Ascending aorta (tissue), 2 donors: ENCODE measurements at regions not wholly inside any gene's neighbourhood (a gene's known extent, or its start where the extent isn't known, plus 50 kb on each side); places are given as distances from the start of the nearest gene placed in this dataset.

Experiments
- DNase-seq, 2 donors: peaks; one replicate each; pipeline ENCODE4 v3.0.0-alpha.2; 2019; ENCODE audit warnings: low spot score in 2 of 2
- H3K27ac ChIP-seq, 2 donors: fragments of 200-600 bp; sonication (generic); one replicate each; pipeline ENCODE4 v1.5.1; 2016 to 2017; ENCODE audit warnings: mild to moderate bottlenecking in 1 of 2
- H3K27me3 ChIP-seq: fragments of 200-600 bp; sonication (generic); one replicate; pipeline ENCODE4 v1.5.1; 2017
- H3K36me3 ChIP-seq, 2 donors: fragments of 200-600 bp; sonication (generic); one replicate each; pipeline ENCODE4 v1.5.1; 2016
- H3K4me1 ChIP-seq, 2 donors: fragments of 200-600 bp; sonication (generic); one replicate each; pipeline ENCODE4 v1.5.1; 2016 to 2017; ENCODE audit warnings: mild to moderate bottlenecking in 1 of 2
- H3K4me3 ChIP-seq, 2 donors: fragments of 200-600 bp; sonication (generic); one replicate each; pipeline ENCODE4 v1.5.1; 2016 to 2017; ENCODE audit warnings: mild to moderate bottlenecking in 1 of 2
- H3K9me3 ChIP-seq, 2 donors: fragments of 200-600 bp; sonication (generic); one replicate each; pipeline ENCODE4 v1.5.1; 2016
- CTCF ChIP-seq, 3 experiments: fragments of 200-600 bp in 2 of 3; fragments of 450-650 bp in 1 of 3; sonication (generic) in 2 of 3; IDR thresholded peaks; one replicate each; pipeline ENCODE4 v1.5.1; 2016 to 2019; ENCODE audit warnings: antibody characterized with exemption in 3 of 3, mild to moderate bottlenecking in 1 of 3, moderate library complexity in 1 of 3
- intact Hi-C: fragments of 100-400 bp; cut with DNase I; formaldehyde crosslinking; loops from one replicate; pipeline ENCODE4 v1.15.1; 2023

- no peaks in the 10 kb centered on the region for H3K4me1 ChIP-seq
- H3K36me3 ChIP-seq, result no peaks in the 10 kb centered on the region
- H3K9me3 ChIP-seq, result no peaks in the 10 kb centered on the region
- DNase-seq, result peak in 1 of 2 donors; percentile 56
- no peak overlapping the region for H3K27ac ChIP-seq
- TF ChIP-seq CTCF (IDR thresholded peaks at IDR 0.05), result no peak
- H3K4me3 ChIP-seq, result no peak overlapping the region
- intact Hi-C loops, result no loop called here
- H3K27me3 ChIP-seq, result no peaks in the 10 kb centered on the region
Observed at GRCh38 chr16:86217001-86217890, 293.1 kb upstream of the FOXF1 start.

- Histone ChIP-seq H3K27me3 (no peaks in the 10 kb centered on the region), H3K4me3 (no peak overlapping the region), H3K27ac (no peak overlapping the region), H3K9me3 (no peaks in the 10 kb centered on the region), H3K36me3 (no peaks in the 10 kb centered on the region), H3K4me1 (no peaks in the 10 kb centered on the region)
- intact Hi-C loops, result no loop called here
- TF ChIP-seq CTCF (IDR thresholded peaks at IDR 0.05), result no peak
- DNase-seq, result peak in 1 of 2 donors; percentile 7
Observed at GRCh38 chr16:86217891-86218270, 292.4 kb upstream of the FOXF1 start.

- no peak for TF ChIP-seq CTCF (IDR thresholded peaks at IDR 0.05)
- Histone ChIP-seq H3K27me3 (no peaks in the 10 kb centered on the region), H3K27ac (no peak overlapping the region), H3K9me3 (no peaks in the 10 kb centered on the region), H3K4me3 (no peak overlapping the region), H3K4me1 (no peaks in the 10 kb centered on the region), H3K36me3 (no peaks in the 10 kb centered on the region)
- intact Hi-C loops, result no loop called here
- DNase-seq, result peak in 1 of 2 donors; percentile 48
Observed at GRCh38 chr16:86218479-86219170, 291.7 kb upstream of the FOXF1 start.

GRCh38 chr16:86219655-86220445 is 290.5 kb upstream of the FOXF1 start:
- TF ChIP-seq CTCF (IDR thresholded peaks at IDR 0.05), result no peak
- intact Hi-C loops, result no loop called here
- Histone ChIP-seq H3K27me3 (no peaks in the 10 kb centered on the region), H3K4me3 (no peak overlapping the region), H3K9me3 (no peaks in the 10 kb centered on the region), H3K27ac (no peak overlapping the region), H3K36me3 (no peaks in the 10 kb centered on the region), H3K4me1 (no peaks in the 10 kb centered on the region)
- peak in 1 of 2 donors; percentile 27 for DNase-seq

GRCh38 chr16:86220561-86220960 is 289.8 kb upstream of the FOXF1 start:
- no peak for DNase-seq
- Histone ChIP-seq H3K4me3 (no peak overlapping the region), H3K9me3 (no peaks in the 10 kb centered on the region), H3K27ac (no peak overlapping the region), H3K36me3 (no peaks in the 10 kb centered on the region), H3K4me1 (no peaks in the 10 kb centered on the region), H3K27me3 (no peaks in the 10 kb centered on the region)
- intact Hi-C loops, result no loop called here
- TF ChIP-seq CTCF (IDR thresholded peaks at IDR 0.05), result no peak
